ENCODE measurements at regions not wholly inside any gene's neighbourhood (a gene's known extent, or its start where the extent isn't known, plus 50 kb on each side); places are given as distances from the start of the nearest gene placed in this dataset.

DNA sequence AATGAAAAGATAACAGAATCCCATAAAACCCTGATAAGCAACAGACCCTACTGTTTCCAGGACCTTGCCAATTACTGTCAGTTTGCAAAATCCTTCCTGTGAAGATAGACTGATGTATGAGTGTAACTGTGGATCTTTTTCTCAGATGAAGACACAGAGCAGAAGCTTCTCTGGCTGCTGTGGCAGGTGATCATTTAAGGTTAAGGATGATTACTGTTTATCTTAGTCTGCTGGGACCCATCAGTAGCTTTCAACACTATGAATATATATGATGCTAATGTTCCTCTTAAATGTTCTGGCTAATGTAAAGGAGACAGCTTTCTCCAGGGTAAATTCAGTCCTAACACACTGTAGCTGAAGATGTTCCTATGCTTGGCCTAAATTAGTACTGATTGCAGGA, 56.0 kb upstream of the CTTNBP2 start:
- DNase-seq (ENCODE audit: low read depth in 3 of 3, low spot score in 2 of 3) = no peak

DNA sequence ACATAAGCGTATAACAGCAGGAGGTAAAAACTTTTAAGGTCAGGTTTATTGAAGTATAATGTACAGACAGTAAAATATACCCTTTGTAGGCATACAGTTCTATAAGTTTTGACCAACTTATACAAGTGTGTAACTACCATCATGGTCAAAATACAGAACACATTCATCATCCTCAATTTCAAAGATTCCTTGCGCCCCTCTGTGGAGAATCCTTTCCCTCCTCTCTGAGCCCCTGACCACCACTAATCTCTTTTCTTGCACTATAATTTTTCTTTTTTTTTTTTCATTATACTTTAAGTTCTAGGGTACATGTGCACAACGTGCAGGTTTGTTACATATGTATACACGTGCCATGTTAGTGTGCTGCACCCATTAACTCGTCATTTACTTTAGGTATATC, 58.1 kb upstream of the CTTNBP2 start:
- no peak for DNase-seq (ENCODE audit: low read depth in 3 of 3, low spot score in 2 of 3)

DNA sequence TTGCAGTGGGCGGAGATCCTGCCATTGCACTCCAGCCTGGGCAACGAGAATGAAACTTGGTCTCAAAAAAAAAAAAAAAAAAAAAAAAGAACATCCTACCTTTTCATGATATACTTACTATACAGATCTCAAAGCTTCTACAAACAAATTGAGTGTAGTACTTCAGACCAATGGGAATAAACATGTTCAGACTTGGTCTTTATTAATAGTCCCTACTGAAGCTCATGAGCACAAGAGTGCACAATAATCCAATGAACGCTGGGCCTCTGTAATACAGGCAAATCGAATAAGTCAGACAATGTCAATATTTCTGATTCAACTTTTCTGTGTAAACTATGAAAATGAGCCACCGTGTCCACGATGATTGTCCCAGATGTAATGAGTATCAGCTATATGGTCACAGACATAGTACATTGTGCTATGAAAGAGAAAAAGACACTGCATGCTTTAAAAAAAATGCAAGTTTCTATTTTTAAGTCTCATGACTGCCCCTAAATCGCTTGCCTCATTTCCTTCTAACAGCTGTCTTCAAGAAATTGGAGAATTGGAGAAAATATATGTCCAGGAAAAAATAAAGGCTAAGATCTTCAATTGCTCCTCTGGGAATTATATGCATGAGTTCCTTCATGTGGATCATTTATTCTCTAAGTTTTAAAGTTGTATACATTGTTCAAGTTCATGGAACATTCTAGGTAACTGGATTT, 64.0 kb upstream of the CTTNBP2 start:
- no peak for DNase-seq (ENCODE audit: low read depth in 3 of 3, low spot score in 2 of 3)

DNA sequence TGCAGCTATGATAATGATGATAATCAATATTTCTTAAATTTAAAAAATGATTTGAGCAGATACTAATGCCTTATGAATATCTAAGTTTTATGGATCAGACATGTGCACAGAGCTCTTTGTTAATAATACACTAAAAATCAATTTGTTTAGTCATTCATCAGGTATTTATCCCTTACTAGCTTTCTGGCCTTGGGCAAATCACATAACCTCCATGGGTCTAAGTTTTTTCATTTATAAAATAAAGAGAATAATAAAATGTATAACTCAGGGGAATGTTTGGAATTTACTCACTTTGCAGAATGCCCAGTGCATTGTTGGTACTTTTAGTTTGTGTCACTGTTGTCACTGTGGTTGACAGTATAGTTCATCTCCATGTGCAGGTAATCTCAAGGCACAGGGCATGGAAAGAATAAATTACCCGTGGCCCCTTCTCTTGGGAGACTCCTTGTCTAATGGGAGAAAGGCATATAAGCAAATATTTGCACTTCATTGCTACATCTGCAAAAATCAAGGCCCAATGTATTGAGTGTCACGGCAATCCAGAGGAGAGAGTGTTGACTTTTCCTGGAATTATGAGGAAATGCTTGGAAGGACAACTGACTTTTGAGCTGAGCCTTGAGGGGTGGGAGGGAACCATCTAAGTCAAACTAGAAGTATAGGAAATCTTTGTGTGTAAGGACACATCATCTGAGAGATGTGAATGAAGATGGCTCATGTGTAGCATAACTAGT, 64.7 kb upstream of the CTTNBP2 start:
- DNase-seq (ENCODE audit: low read depth in 3 of 3, low spot score in 2 of 3) = no peak

DNA sequence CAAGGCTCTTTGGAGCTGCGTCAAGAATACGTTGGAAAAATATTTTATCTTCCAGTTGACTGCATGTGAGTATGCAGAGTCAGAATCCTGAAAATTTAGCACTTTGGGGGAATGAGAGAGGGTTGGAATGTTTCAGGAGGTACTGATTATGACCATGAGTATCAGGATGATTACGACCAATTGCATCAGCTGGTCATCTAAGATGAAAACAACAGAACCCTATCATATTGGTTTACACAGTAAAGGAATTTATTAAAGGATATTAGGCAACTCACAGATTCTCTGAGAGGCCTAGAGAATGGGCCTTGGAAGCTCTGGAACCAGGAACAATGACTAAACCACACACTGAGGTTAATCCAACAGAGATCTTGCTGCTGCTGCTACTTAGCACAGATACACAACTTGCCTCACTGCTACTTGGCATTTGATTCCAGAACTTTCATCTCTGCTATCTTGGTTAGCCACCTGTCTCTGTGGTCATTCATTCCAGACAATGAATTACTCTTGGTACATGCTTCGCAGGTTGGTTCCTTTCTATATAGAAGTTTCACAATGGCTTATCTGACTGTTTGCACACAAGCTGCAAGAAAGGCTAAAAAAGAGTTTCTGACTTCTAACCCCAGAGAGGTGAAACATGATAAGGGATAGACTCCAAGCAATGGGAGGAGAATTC, 68.0 kb upstream of the CTTNBP2 start:
- no peak for DNase-seq (ENCODE audit: low read depth in 3 of 3, low spot score in 2 of 3)

DNA sequence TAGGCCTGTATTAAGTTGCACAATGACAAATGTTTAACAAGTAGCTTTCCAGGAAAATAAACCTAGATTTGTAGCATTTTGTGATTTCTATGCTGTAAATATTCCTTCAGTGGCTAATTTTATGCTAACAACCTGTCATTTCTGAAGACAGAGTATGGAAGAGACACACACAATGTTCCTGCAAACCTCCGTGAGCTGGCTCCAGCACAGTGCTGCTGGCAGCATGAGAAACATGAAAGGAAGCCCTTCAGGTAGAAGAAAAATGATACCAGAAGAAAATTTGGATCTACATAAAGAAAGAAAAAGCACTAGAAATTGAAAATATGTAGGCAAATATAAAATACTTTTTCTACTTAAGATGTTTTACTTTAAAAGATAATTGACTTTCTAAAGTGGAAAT, 69.5 kb upstream of the CTTNBP2 start:
- DNase-seq (ENCODE audit: low read depth in 3 of 3, low spot score in 2 of 3) = no peak

DNA sequence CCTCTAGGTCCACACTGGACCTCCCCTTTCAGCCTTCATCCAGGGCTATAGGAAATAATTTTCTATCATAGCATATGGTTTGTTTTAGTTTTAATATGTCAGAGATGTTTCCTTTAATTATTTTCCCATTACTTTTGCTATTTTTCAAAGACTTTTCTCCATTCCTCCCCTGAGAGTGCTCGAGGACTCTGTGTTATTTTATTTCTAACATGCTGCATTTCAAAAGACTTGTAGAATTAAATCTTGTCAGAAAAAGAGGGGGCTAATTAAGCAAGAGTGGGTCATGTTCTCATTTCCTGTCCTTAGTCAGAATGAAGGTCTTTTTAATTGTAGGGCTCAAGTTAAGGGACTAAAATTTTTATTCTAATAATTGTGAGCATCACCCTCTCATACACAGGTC, 71.6 kb upstream of the CTTNBP2 start:
- no peak for DNase-seq (ENCODE audit: low read depth in 3 of 3, low spot score in 2 of 3)

DNA sequence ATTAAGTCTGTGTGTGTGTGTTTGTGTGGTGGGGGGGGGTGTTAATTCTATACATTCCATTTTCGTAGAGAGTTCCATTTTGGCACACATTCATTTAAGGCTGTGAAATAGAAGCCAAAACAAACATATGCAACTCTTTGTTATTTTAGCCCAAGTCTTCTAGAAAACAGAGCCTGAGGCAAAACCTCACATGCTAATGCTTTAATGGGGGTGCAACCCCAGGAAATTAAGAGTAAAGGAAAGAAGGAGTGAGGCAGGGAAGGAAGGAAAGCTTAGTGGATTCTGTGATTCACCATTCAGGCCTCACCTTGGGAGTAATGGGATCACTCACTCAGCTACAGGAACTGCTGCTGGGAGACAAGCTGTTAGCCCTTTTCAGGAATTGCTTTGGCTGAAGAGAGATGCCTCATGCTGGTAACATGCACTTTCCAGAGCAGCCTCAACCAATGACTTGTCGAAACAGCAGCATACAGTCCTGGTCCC, 73.0 kb upstream of the CTTNBP2 start:
- no peak for DNase-seq (ENCODE audit: low read depth in 3 of 3, low spot score in 2 of 3)

DNA sequence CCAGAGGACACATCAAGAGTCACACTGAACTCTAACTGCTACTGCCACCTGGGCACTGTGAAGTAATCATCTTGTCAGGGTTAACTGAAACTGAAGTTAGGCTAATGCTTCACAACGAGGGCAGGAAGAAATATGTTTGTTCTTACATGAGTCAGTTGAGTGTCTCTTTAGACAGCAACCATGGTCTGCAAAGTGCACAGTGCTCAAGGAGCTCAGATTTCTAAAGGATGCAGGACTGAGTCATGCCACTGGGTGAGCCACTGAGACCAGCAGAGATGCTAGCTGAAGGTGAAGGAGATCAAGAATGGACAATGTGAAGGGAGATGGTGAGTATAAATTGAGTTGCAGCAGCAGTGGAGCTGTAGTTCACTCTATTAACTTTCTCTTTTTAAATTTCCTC, 76.0 kb upstream of the CTTNBP2 start:
- DNase-seq (ENCODE audit: low read depth in 3 of 3, low spot score in 2 of 3) = no peak

DNA sequence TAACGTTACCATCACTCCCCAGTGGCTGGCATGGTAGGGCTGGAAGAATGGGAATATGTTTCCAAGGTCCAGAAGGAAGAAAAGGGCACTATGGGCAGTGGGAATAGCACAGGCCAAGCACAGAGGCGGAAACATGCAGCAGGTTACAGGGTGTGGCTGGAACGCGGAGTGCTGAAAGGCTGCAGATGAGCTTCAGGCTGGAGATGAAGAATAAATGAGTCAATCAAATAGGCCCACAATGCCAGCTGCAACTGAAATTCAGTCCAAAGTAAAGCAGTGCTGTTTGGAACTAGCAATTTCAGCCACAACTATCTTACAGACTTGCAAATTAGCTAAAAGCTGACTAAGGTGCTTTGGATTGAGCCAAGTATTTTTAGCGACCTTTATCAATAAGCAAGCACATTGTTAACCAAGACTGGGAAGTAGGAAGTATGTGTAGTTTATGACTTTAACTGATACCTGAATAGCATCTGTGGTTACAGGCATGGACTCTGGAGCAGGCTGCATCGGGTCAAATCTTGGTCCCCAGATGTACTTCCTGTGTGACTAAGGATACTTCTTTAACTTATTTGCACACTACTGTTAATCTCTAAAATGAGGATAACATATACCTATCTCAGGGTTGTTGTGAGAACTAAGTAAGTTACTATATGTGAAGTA, 77.5 kb upstream of the CTTNBP2 start:
- DNase-seq (ENCODE audit: low read depth in 3 of 3, low spot score in 2 of 3) = no peak

DNA sequence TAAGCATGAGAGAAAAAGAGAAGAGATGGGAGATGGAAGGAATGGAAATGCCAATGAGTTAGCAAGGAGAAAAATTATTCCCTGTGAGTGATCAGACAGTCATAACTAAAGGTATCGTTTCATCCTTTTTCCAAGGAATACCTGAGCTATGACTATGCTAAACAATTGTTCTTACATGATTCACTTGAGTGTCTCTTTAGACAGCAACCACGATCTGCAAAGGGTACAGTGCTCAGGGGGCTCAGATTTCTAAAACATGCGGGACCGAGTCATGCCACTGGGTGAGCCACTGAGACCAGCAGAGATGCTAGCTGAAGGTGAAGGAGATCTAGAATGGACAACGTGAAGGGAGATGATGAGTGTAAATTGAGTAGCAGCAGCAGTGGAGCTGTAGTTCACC, 78.0 kb upstream of the CTTNBP2 start:
- no peak for DNase-seq (ENCODE audit: low read depth in 3 of 3, low spot score in 2 of 3)

DNA sequence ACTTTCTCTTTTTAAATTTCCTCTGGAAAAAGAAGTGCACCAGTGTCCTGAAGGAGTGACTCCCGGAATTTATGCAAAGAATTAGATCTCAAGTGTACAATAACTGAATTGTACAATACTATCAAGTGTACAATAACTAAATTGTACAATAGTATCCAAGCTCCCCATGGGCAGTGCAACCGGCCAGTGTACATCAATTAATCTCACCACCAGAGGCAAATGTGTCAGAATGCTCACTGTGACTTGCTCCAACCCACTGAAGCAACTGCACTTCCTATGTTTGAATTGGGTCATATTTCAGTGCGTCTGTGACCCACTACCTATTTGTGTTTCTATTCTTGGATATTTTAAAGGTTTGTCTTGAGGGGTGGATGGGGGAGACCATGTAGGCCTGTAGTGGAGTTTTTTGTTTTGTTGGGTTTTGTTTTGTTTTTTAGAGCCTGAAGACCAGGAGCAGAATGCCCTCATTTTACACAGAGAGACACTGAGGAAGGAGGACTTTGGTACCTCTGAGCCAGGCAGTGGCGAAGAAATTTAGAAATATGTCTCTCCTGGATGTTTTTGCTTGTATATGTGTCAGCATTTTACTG, 78.5 kb upstream of the CTTNBP2 start:
- no peak for DNase-seq (ENCODE audit: low read depth in 3 of 3, low spot score in 2 of 3)

DNA sequence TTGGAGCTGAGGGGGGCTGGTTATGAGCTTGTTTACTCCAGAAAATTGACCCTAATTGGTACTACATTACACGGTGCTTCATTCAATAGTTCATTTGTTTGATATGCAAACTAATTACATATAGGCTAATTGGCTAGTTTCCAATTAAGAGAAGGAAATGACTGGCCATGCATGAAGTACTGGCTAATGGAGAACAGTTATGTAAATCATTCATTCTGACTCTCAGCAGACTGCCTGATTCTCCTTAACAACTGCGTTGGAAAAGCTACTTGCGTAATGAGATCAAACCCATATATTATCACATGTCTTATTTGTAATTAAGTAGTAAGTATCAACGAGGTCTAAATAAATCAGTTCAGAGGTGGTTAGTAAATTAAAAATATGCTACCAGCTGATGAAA, 81.8 kb upstream of the CTTNBP2 start:
- no peak for DNase-seq (ENCODE audit: low read depth in 3 of 3, low spot score in 2 of 3)

DNA sequence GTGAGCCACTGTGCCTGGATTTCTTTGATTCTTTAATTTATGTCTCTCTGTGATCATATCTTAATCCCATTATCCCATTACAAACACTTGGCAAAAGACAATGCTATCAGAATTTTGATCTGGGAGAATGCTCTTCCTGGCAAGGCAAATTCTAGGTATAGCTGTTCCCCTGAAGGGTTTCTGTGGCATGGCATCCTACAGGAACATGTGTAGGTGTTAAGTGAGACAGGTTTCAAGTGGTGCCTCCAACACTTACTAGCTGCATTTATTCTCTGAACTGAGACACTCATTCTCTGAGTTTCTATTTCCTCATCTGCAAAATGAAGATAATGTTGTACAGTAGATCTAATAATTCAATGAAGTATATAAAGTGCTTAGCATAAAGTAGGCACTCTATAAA, 87.1 kb upstream of the CTTNBP2 start:
- DNase-seq (ENCODE audit: low read depth in 3 of 3, low spot score in 2 of 3) = no peak

DNA sequence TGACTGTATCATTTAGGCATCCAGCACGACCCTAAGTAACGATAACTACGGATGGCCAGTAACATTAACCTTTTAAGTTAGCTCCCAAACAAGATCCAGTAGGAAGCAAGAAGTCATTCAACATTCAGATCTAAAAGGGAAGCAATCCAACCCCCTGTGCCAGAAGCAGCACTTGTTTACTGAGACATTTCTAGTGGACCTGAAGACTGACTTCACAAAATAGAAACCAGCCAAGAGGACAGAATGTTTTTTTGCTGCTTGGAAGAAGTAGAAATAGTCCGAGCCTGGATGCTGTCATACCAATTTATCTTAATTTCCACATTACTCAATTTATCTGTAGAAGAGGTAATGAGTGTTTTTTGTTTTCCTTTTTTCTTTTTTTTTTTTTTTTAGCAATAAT, 88.0 kb upstream of the CTTNBP2 start:
- no peak for DNase-seq (ENCODE audit: low read depth in 3 of 3, low spot score in 2 of 3)

DNA sequence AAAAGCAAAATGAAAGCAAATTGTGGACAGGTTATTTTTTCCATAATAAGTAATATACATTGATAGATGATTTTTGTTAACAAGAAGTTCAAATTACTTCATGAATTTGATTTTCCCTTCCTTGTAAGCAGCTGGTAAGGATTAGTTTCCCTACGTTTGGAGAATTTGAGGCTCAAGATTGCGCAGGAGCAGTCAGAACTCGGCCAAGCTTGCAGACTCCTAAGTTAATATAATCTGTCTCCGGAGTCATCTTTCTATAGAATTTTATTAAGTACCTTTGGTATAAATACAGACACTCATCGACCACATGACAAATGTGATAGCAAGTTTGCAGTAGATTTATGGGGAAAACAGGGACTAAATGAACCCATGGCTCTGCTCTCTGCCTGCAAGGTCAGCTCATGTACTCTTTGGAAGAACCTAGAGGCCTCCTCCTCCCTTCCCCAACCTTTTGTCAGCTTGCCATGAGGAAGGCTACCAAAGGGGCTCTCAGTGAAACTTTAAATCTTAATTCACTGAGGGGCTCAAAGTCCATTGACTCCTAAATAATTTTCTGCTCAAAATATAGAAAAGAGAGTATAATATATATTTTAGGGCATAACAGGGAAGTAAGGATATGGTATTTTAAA, 89.2 kb upstream of the CTTNBP2 start:
- no peak for DNase-seq (ENCODE audit: low read depth in 3 of 3, low spot score in 2 of 3)

DNA sequence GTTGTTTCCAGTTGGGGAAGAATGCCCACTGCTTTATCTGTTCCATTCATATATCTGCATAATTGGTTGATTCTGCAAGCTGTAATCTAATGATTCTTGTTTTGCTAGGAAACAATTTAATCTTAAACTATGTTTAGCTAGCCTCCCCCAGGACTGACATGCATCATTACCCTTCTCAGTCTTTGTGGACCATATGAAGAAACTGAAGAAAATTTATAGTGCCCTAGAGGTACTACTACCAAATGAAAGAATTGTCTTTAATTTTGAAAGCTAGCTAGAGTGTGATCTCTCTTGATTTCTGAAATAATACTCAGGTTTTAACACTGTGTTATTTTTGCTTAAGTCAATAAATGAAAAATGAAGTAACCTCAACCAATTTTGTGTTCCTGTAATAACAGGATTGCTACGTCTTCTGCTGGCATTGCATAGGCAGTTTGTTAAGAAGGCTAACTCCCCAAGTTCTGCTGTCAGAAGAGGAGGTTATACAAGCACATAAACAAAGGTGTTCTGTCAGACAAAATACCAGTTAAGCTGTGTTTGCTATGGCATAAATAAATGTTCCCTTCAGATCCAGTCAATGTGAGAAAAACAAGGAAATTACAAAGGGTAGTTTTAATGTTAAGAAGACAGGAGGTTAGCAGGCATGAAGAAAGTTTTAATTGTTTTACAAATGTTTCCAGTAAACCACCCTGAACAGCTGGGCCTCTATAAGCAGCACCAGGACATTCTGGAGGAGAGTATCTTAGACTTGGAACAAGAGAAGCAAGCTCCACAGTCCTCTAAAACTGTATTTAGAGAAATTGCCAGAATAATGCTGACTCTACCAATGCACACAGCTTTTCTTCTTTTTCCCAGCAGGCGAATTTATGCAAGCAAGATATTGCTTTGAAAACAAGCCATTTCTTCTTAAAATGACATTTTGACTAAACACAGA, 90.3 kb upstream of the CTTNBP2 start:
- no peak for DNase-seq (ENCODE audit: low read depth in 3 of 3, low spot score in 2 of 3)

DNA sequence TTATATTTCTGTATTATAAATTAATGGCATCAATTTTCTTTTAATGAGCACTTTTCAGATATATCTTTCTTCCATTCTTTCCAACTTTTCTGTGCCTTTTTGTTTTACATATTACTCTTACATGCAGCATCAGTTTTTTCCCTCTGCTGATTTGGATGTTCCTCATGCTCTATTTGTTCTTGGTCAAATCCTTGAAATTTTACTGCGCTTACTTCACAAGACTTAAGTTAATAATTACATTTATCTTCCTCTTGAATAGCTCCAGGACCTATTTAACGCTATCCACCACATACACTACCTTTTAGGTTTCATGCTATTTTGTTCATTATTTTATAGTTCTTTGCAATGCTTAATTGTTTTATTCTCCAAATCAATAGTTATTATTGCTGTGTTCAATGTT, 97.6 kb upstream of the CTTNBP2 start:
- DNase-seq (ENCODE audit: low read depth in 3 of 3, low spot score in 2 of 3) = no peak

DNA sequence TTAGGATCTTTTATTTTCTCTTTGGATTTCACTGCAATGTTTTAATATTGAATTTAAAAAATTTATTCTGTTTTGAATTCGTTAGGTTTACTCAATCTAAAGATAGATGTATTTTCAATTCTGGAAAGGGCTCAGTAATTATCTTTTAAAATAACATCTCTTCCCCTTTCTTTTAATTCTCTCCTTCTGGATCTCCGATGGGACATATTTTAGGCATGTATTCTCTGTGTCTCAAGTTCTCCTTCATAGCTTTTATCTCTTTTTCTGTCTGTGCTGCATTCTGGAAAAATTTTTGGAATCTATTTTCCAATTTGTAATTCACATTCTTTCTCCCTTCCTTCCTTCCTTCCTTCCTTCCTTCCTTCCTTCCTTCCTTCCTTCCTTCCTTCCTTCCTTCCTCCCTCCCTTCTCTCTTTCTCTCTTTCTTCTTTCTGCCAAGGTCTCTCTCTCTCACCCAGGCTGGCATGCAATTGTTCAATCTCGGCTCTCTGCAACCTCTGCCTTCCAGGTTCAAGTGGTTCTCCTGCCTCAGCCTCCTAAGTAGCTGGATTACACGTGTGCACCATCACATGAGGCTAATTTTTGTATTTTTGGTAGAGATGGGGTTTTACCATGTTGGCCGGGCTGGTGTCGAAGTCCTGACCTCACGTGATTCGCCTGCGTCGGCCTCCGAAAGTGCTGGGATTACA, 98.5 kb upstream of the CTTNBP2 start:
- DNase-seq (ENCODE audit: low read depth in 3 of 3, low spot score in 2 of 3) = no peak

Data from right renal cortex interstitium (tissue), 3 donors.